ENCODE measurements at regions not wholly inside any gene's neighbourhood (a gene's known extent, or its start where the extent isn't known, plus 50 kb on each side); places are given as distances from the start of the nearest gene placed in this dataset.

- no peak for TF ChIP-seq BCLAF1 (IDR thresholded peaks at IDR 0.05)
- 0 out of 2 replicates have a peak, but pooled peaks have one; percentile 13 for TF ChIP-seq ZNF333 (CRISPR knock-in tag; IDR thresholded peaks at IDR 0.05; ENCODE audit: borderline replicate concordance)
- TF ChIP-seq NBN (conservative IDR thresholded peaks at IDR 0.05) = no peak
- TF ChIP-seq ZFP41 (CRISPR knock-in tag; IDR thresholded peaks at IDR 0.05; ENCODE audit: borderline replicate concordance) = no peak
- peak; percentile 0 for TF ChIP-seq POLR2G (IDR thresholded peaks at IDR 0.05; ENCODE audit: low read depth, low read length)
- TF ChIP-seq, protein P1, sequence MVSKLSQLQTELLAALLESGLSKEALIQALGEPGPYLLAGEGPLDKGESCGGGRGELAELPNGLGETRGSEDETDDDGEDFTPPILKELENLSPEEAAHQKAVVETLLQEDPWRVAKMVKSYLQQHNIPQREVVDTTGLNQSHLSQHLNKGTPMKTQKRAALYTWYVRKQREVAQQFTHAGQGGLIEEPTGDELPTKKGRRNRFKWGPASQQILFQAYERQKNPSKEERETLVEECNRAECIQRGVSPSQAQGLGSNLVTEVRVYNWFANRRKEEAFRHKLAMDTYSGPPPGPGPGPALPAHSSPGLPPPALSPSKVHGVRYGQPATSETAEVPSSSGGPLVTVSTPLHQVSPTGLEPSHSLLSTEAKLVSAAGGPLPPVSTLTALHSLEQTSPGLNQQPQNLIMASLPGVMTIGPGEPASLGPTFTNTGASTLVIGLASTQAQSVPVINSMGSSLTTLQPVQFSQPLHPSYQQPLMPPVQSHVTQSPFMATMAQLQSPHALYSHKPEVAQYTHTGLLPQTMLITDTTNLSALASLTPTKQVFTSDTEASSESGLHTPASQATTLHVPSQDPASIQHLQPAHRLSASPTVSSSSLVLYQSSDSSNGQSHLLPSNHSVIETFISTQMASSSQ (IDR thresholded peaks at IDR 0.05; ENCODE audit: low read depth) = no peak
- TF ChIP-seq, protein P1 (CRISPR knock-in tag; IDR thresholded peaks at IDR 0.05; ENCODE audit: borderline replicate concordance) = no peak
- TF ChIP-seq ZNF264 (CRISPR knock-in tag; IDR thresholded peaks at IDR 0.05) = no peak
- peak; percentile 12 for TF ChIP-seq SALL1 (CRISPR knock-in tag; IDR thresholded peaks at IDR 0.05)
- TF ChIP-seq NFE2 (CRISPR knock-in tag; IDR thresholded peaks at IDR 0.05) = peak; percentile 20; the same call in 1 of the 2 replicates
- no peak for TF ChIP-seq FOXO1 (CRISPR knock-in tag; IDR thresholded peaks at IDR 0.05)
- no peak for TF ChIP-seq EZH2 (conservative IDR thresholded peaks at IDR 0.05; ENCODE audit: low read depth, low read length)
- 0 out of 2 replicates have a peak, but pooled peaks have one; percentile 11 for TF ChIP-seq HDAC1 (CRISPR knock-in tag; IDR thresholded peaks at IDR 0.05)
- 0 out of 2 replicates have a peak, but pooled peaks have one; percentile 5 for TF ChIP-seq ZFYVE20 (CRISPR knock-in tag; IDR thresholded peaks at IDR 0.05; ENCODE audit: borderline replicate concordance, low read depth)
- no peak for TF ChIP-seq ZNF335 (CRISPR knock-in tag; IDR thresholded peaks at IDR 0.05)
- no peak; the same call in 1 of the 2 replicates for TF ChIP-seq FOXA3 (CRISPR knock-in tag; IDR thresholded peaks at IDR 0.05)
- TF ChIP-seq GMEB1 (CRISPR knock-in tag; IDR thresholded peaks at IDR 0.05; ENCODE audit: borderline replicate concordance) = no peak
- peak; percentile 2; the same call in 1 of the 2 replicates for TF ChIP-seq HOMEZ (CRISPR knock-in tag; IDR thresholded peaks at IDR 0.05; ENCODE audit: low read depth)
Observed at GRCh38 chr17:77451894-77452852, 311.4 kb downstream of the SEC14L1 start (continued).

Data from HepG2 (cell line).